ENCODE measurements at regions not wholly inside any gene's neighbourhood (a gene's known extent, or its start where the extent isn't known, plus 50 kb on each side); places are given as distances from the start of the nearest gene placed in this dataset.

DNA sequence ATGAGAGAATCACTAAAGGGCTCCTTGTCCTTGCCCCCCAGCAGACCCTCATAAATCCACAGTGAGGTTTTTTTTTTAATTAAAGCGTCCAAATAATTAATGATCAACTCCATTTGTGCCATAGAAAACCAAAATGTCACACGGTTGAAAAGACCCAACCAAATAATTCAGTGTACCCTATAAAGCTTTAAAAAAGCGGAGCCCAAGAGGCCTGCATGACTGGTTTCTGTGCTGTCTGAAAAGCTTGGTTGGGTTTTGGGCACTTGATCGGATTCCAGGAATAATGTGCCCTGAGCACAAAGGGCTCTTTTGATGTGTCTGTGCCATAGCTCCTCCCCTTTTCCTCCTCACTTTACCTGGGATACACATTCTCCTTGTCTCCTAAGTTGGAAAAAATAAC lies 523.2 kb downstream of the TNS1 start:
- no peak for TF ChIP-seq CTCF (IDR thresholded peaks at IDR 0.05)
- TF ChIP-seq SIN3A (IDR thresholded peaks at IDR 0.05; ENCODE audit: borderline replicate concordance, insufficient read depth, low read depth, low read length), result no peak
- TF ChIP-seq POLR2AphosphoS5 (IDR thresholded peaks at IDR 0.05; ENCODE audit: low read depth, low read length), result no peak
- TF ChIP-seq REST (IDR thresholded peaks at IDR 0.05; ENCODE audit: insufficient read depth in 1 of 2, low read depth in 2 of 2, low read length in 1 of 2), result no peak

All from Panc1 (cell line).